NCI-H1436 (cell line): ENCODE measurements at regions not wholly inside any gene's neighbourhood (a gene's known extent, or its start where the extent isn't known, plus 50 kb on each side); places are given as distances from the start of the nearest gene placed in this dataset.
"Not testable (repeated sequence)": the region's sequence is repeated elsewhere in the genome, so short reads cannot be mapped to it uniquely, and the experiment has no call there.

ENCODE experiments used
- DNase-seq: peaks from one replicate; lab custom pipeline; 2025; lab: John Stamatoyannopoulos, UW

GRCh38 chr16:17005963-17006362 lies 464.8 kb downstream of the XYLT1 start:
- not testable (repeated sequence) for DNase-seq

GRCh38 chr16:17011712-17012111 lies 459.0 kb downstream of the XYLT1 start:
- DNase-seq: no peak

- DNase-seq: no peak
These were observed 457.7 kb downstream of the XYLT1 start for GRCh38 chr16:17013038-17013437.

GRCh38 chr16:17014484-17015121 lies 456.2 kb downstream of the XYLT1 start:
- DNase-seq: no peak

- no peak for DNase-seq
These were observed 455.1 kb downstream of the XYLT1 start for GRCh38 chr16:17015702-17016101.

GRCh38 chr16:17017442-17017841 lies 453.3 kb downstream of the XYLT1 start:
- no peak for DNase-seq

- no peak for DNase-seq
These were observed 452.2 kb downstream of the XYLT1 start for GRCh38 chr16:17018585-17018939.

GRCh38 chr16:17019366-17019765 lies 451.4 kb downstream of the XYLT1 start:
- DNase-seq: no peak

- no peak for DNase-seq
These were observed 447.2 kb downstream of the XYLT1 start for GRCh38 chr16:17023606-17024005.

GRCh38 chr16:17024514-17024913 lies 446.2 kb downstream of the XYLT1 start:
- no peak for DNase-seq

- no peak for DNase-seq
These were observed 444.0 kb downstream of the XYLT1 start for GRCh38 chr16:17026600-17027242.

- no peak for DNase-seq
These were observed 443.2 kb downstream of the XYLT1 start for GRCh38 chr16:17027488-17028129.

- no peak for DNase-seq
These were observed 441.0 kb downstream of the XYLT1 start for GRCh38 chr16:17029602-17030350.

- DNase-seq: no peak
These were observed 439.1 kb downstream of the XYLT1 start for GRCh38 chr16:17031484-17032268.

GRCh38 chr16:17032332-17032731 lies 438.4 kb downstream of the XYLT1 start:
- no peak for DNase-seq

- DNase-seq: no peak
These were observed 436.1 kb downstream of the XYLT1 start for GRCh38 chr16:17034477-17035252.

GRCh38 chr16:17037499-17037898 lies 433.3 kb downstream of the XYLT1 start:
- no peak for DNase-seq

GRCh38 chr16:17038415-17038814 lies 432.3 kb downstream of the XYLT1 start:
- no peak for DNase-seq

- not testable (repeated sequence) for DNase-seq
These were observed 421.7 kb downstream of the XYLT1 start for GRCh38 chr16:17049109-17049508.

- DNase-seq: no peak
These were observed 420.3 kb downstream of the XYLT1 start for GRCh38 chr16:17050468-17050867.
